ENCODE measurements at regions not wholly inside any gene's neighbourhood (a gene's known extent, or its start where the extent isn't known, plus 50 kb on each side); places are given as distances from the start of the nearest gene placed in this dataset.

- no peak overlapping the region for H3K27ac Mint-ChIP-seq (ENCODE audit: unreplicated experiment)
- no peak for TF ChIP-seq CTCF (IDR thresholded peaks at IDR 0.05; ENCODE audit: insufficient read depth in 1 of 2, low read depth in 1 of 2, low read length in 1 of 2, severe bottlenecking in 1 of 2, unreplicated experiment in 1 of 2)
- H3K27me3 Mint-ChIP-seq (ENCODE audit: insufficient read depth, unreplicated experiment) = no peaks in the 10 kb centered on the region
- Histone ChIP-seq H3K9me3 (no peaks in the 10 kb centered on the region), H3K36me3 (ENCODE audit: control insufficient read depth, insufficient read depth, low read length) (no peaks in the 10 kb centered on the region), H3K4me3 (ENCODE audit: low read depth, low read length) (no peak overlapping the region), H3K27me3 (replicated peaks; ENCODE audit: control insufficient read depth, insufficient read depth, low read length) (no peaks in the 10 kb centered on the region), H3K4me1 (no peaks in the 10 kb centered on the region)
- no peaks in the 10 kb centered on the region for H3K36me3 Mint-ChIP-seq (ENCODE audit: insufficient read depth, unreplicated experiment)
- CTCF ChIA-PET = no interaction called here
- DNase-seq = no peak
- BruUV-seq (replicated peaks) = no TSS peak
- H3K4me1 Mint-ChIP-seq (ENCODE audit: low read depth, unreplicated experiment) = no peaks in the 10 kb centered on the region
- intact Hi-C loops (cut with micrococcal nuclease; ENCODE audit: unreplicated experiment) = no loop called here
- POLR2A ChIA-PET = no interaction called here
- H3K9me3 Mint-ChIP-seq (ENCODE audit: unreplicated experiment) = no peaks in the 10 kb centered on the region
- H3K4me3 Mint-ChIP-seq (ENCODE audit: unreplicated experiment) = no peak overlapping the region
Observed at GRCh38 chr13:34578471-34578870, 363.6 kb upstream of the NBEA start.

GRCh38 chr13:34578917-34579316 lies 363.2 kb upstream of the NBEA start:
- TF ChIP-seq CTCF (IDR thresholded peaks at IDR 0.05; ENCODE audit: insufficient read depth in 1 of 2, low read depth in 1 of 2, low read length in 1 of 2, severe bottlenecking in 1 of 2, unreplicated experiment in 1 of 2) = no peak
- Histone ChIP-seq H3K9me3 (no peaks in the 10 kb centered on the region), H3K36me3 (ENCODE audit: control insufficient read depth, insufficient read depth, low read length) (no peaks in the 10 kb centered on the region), H3K4me1 (no peaks in the 10 kb centered on the region), H3K27me3 (replicated peaks; ENCODE audit: control insufficient read depth, insufficient read depth, low read length) (no peaks in the 10 kb centered on the region), H3K4me3 (ENCODE audit: low read depth, low read length) (no peak overlapping the region)
- CTCF ChIA-PET = no interaction called here
- no TSS peak for BruUV-seq (replicated peaks)
- Mint-ChIP-seq H3K36me3 (ENCODE audit: insufficient read depth, unreplicated experiment) (no peaks in the 10 kb centered on the region), H3K27me3 (ENCODE audit: insufficient read depth, unreplicated experiment) (no peaks in the 10 kb centered on the region), H3K27ac (ENCODE audit: unreplicated experiment) (no peak overlapping the region), H3K9me3 (ENCODE audit: unreplicated experiment) (no peaks in the 10 kb centered on the region), H3K4me1 (ENCODE audit: low read depth, unreplicated experiment) (no peaks in the 10 kb centered on the region), H3K4me3 (ENCODE audit: unreplicated experiment) (no peak overlapping the region)
- intact Hi-C loops (cut with micrococcal nuclease; ENCODE audit: unreplicated experiment) = no loop called here
- POLR2A ChIA-PET = no interaction called here
- DNase-seq = no peak

GRCh38 chr13:34583181-34583580 lies 358.9 kb upstream of the NBEA start:
- Mint-ChIP-seq H3K27me3 (ENCODE audit: insufficient read depth, unreplicated experiment) (no peaks in the 10 kb centered on the region), H3K36me3 (ENCODE audit: insufficient read depth, unreplicated experiment) (no peaks in the 10 kb centered on the region), H3K4me3 (ENCODE audit: unreplicated experiment) (no peak overlapping the region), H3K9me3 (ENCODE audit: unreplicated experiment) (no peaks in the 10 kb centered on the region), H3K27ac (ENCODE audit: unreplicated experiment) (no peak overlapping the region), H3K4me1 (ENCODE audit: low read depth, unreplicated experiment) (no peaks in the 10 kb centered on the region)
- BruUV-seq (replicated peaks) = no TSS peak
- H3K36me3 ChIP-seq (ENCODE audit: control insufficient read depth, insufficient read depth, low read length) = no peaks in the 10 kb centered on the region
- ChIA-PET POLR2A (no interaction called here), CTCF (no interaction called here)
- H3K4me1 ChIP-seq = no peaks in the 10 kb centered on the region
- H3K4me3 ChIP-seq (ENCODE audit: low read depth, low read length) = no peak overlapping the region
- TF ChIP-seq CTCF (IDR thresholded peaks at IDR 0.05; ENCODE audit: insufficient read depth in 1 of 2, low read depth in 1 of 2, low read length in 1 of 2, severe bottlenecking in 1 of 2, unreplicated experiment in 1 of 2) = no peak
- intact Hi-C loops (cut with micrococcal nuclease; ENCODE audit: unreplicated experiment) = no loop called here
- no peak for DNase-seq
- H3K27me3 ChIP-seq (replicated peaks; ENCODE audit: control insufficient read depth, insufficient read depth, low read length) = no peaks in the 10 kb centered on the region
- no peaks in the 10 kb centered on the region for H3K9me3 ChIP-seq

All from Caco-2 (cell line).